Heart right ventricle (tissue), 16 donors: ENCODE measurements at regions not wholly inside any gene's neighbourhood (a gene's known extent, or its start where the extent isn't known, plus 50 kb on each side); places are given as distances from the start of the nearest gene placed in this dataset.

Experiments used
- ATAC-seq, 8 donors: fragments of 200-7000 bp; cut with Tn5 transposase; one replicate each; pipeline ENCODE4 v1.9.1; 2020; ENCODE audit warnings: mild to moderate bottlenecking in 8 of 8, moderate library complexity in 8 of 8, moderate number of reproducible peaks in 1 of 8
- DNase-seq, 2 donors: peaks; one replicate each; pipeline ENCODE4 v3.0.0-alpha.2; 2020
- H3K27ac ChIP-seq, 10 donors: fragments of 200-600 bp; sonication (generic) in 2 of 10; one replicate each; pipeline versions ENCODE4 v1.5.0 to v1.8.0; 2020 to 2022; ENCODE audit warnings: mild to moderate bottlenecking in 3 of 10
- H3K27me3 ChIP-seq, 7 donors: fragments of 200-600 bp; one replicate each; pipeline ENCODE4 v1.8.0; 2021 to 2022; ENCODE audit warnings: mild to moderate bottlenecking in 2 of 7
- H3K36me3 ChIP-seq, 9 donors: fragments of 200-600 bp; sonication (generic) in 1 of 9; one replicate each; pipeline versions ENCODE4 v1.5.0 to v1.8.0; 2020 to 2022; ENCODE audit warnings: mild to moderate bottlenecking in 2 of 9
- H3K4me1 ChIP-seq, 9 donors: fragments of 200-600 bp; sonication (generic) in 1 of 9; one replicate each; pipeline versions ENCODE4 v1.5.0 to v1.8.0; 2020 to 2022; ENCODE audit warnings: mild to moderate bottlenecking in 4 of 9
- H3K4me3 ChIP-seq, 10 donors: fragments of 200-600 bp; sonication (generic) in 2 of 10; one replicate each; pipeline versions ENCODE4 v1.5.0 to v1.8.0; 2020 to 2022; ENCODE audit warnings: mild to moderate bottlenecking in 7 of 10, moderate library complexity in 2 of 10
- H3K9me3 ChIP-seq, 11 donors: fragments of 200-600 bp in 10 of 11; sonication (generic) in 2 of 11; one replicate each; pipeline versions ENCODE4 v1.5.0 to v1.8.0; 2013 to 2022; ENCODE audit warnings: mild to moderate bottlenecking in 2 of 11, control low read depth in 1 of 11, moderate library complexity in 1 of 11
- WGBS, 2 donors: extraction: QIAGEN DNeasy Blood & Tissue Kit; methylation state at CpG; one replicate each; pipeline ENCODE4 v1.1.7; 2013; ENCODE audit warnings: inconsistent platforms in 1 of 2; 5-methylcytosine and 5-hydroxymethylcytosine counted together
- intact Hi-C, 10 donors: fragments of 100-400 bp; cut with DNase I; formaldehyde crosslinking; loops; one replicate each; pipeline versions ENCODE4 v1.11.1 to v1.14.2; 2022
- TF ChIP-seq, protein P1 (sequence below), 9 donors: fragments of 200-600 bp; sonication (generic) in 2 of 9; IDR thresholded peaks; one replicate each; pipeline versions ENCODE4 v1.5.0 to v1.8.0; 2021 to 2022; ENCODE audit warnings: antibody characterized with exemption in 9 of 9, mild to moderate bottlenecking in 5 of 9, moderate library complexity in 1 of 9
- donor health status: Arrhythmogenic right ventricular cardiomyopathy.
- donor health status: ischemic (EF 13 %, LVEDD 7.1; RV severe dilation, severe dysfunction).
- donor health status: healthy with polysubstance abuse.
- donor health status: DM: no; HTN: yes; CAD: no.
- donor health status: DM: no; HTN: no; CAD: no.
- donor health status: ischemic (EF 25% LVEDD 6.9; RV normal size, moderate dysfunction).
- donor health status: ischemic (EF 25% LVEDD 5.7; RV mildly dilated, moderate dysfunction).
- donor health status: healthy.
- donor health status: DM: yes; HTN: yes; CAD: no.
- donor health status: Ischemic cardiomyopathy.
- donor health status: ischemic (EF 35%, LVEDD 5.7; RV mildly dilated, moderate dysfunction).
- donor health status: nonischemic (EF 11% LVEDD 7.7; RV severe dilation, severe dysfunction).
- donor health status: DM: yes; HTN: yes; CAD: no.
- donor health status: PGD.
- donor health status: ischemic (EF 29% LVEDD 5.4; RV normal size, mild dysfunction).
- donor health status: nonischemic (EF 23%, LVEDD 6.1; RV moderate dilation, normal function).

DNA sequence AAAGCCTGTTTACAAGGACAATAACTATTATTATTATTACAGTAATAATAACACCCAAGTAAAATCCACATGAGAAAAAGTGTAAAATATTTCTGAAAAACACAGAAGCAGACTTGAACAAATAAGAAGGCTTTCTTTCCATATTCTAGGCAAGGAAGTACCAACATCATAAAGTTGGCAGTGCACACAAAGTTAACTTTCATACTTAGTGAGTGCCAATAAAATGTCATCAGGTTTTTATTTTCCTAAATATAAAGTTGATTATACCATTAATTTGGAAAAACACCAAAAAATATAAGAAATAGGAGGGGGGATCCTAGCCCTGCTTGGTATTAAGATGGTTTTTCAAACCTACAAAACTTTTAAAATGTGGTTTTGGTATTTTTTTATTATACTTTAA, 161.4 kb downstream of the PRELID2 start:
- no peaks in the 10 kb centered on the region for H3K36me3 ChIP-seq
- H3K4me3 ChIP-seq: no peak overlapping the region
- no peaks in the 10 kb centered on the region for H3K4me1 ChIP-seq
- DNase-seq: no peak
- TF ChIP-seq, protein P1, sequence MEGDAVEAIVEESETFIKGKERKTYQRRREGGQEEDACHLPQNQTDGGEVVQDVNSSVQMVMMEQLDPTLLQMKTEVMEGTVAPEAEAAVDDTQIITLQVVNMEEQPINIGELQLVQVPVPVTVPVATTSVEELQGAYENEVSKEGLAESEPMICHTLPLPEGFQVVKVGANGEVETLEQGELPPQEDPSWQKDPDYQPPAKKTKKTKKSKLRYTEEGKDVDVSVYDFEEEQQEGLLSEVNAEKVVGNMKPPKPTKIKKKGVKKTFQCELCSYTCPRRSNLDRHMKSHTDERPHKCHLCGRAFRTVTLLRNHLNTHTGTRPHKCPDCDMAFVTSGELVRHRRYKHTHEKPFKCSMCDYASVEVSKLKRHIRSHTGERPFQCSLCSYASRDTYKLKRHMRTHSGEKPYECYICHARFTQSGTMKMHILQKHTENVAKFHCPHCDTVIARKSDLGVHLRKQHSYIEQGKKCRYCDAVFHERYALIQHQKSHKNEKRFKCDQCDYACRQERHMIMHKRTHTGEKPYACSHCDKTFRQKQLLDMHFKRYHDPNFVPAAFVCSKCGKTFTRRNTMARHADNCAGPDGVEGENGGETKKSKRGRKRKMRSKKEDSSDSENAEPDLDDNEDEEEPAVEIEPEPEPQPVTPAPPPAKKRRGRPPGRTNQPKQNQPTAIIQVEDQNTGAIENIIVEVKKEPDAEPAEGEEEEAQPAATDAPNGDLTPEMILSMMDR (IDR thresholded peaks at IDR 0.05): no peak
- intact Hi-C loops: no loop called here
- no peaks in the 10 kb centered on the region for H3K27me3 ChIP-seq
- ATAC-seq: no peak
- no peak overlapping the region for H3K27ac ChIP-seq
- no peaks in the 10 kb centered on the region for H3K9me3 ChIP-seq

DNA sequence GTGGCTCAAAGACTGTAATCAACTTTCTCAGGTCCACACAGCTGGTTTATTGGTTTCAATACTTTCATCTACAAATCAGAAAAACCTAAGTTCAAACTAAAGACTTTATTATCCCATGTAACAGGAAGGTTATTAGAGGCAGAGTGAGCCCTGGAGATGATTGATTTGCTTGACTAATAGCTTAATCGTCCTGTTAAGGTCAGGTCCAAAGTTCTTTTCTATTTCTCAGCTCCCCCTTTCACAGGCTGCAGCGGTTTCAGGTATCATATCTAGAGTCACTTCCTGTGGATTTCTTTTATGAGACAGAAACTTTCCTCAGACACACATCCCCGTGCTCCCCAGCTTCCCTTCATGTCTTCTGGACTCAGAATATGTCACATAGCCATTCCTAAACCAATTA, 166.4 kb downstream of the PRELID2 start:
- intact Hi-C loops: loop anchor here in 1 of 10 donors (1.0 kb wide), 1 partner anchor 29 kb away; no protein-coding TSS in a partner anchor

DNA sequence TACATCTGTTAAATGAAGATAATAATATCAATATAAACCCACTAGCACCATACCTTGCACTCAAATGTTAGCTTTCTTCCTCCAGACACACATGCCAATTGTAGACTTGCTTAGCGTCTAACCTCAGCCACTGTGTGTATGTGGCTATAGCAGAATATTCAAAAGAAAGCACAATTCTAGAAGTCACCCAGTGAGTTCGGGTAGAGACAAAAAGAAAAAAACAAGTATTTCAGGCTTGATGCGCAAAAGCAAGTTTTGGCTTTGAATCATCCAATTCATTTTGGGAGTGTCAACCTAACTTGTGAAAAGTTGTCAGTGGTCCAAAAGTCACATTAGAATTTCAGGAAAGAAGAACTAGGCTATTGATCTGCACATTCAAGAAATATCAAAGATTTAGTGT, 167.4 kb downstream of the PRELID2 start:
- intact Hi-C loops: loop anchor here in 1 of 10 donors (1.0 kb wide), 1 partner anchor 30 kb away; no protein-coding TSS in a partner anchor

More for the DNA sequence above, 166.4 kb downstream of the PRELID2 start:
- Histone ChIP-seq H3K4me3 (no peak overlapping the region), H3K27me3 (no peaks in the 10 kb centered on the region), H3K36me3 (no peaks in the 10 kb centered on the region), H3K9me3 (no peaks in the 10 kb centered on the region), H3K4me1 (no peaks in the 10 kb centered on the region), H3K27ac (no peak overlapping the region)
- ATAC-seq (no peak), DNase-seq (no peak)
- 66 to 67% methylated on average over 3 of the region's 3 CpGs for WGBS, 2 donors
- TF ChIP-seq, protein P1 (IDR thresholded peaks at IDR 0.05): no peak

DNA sequence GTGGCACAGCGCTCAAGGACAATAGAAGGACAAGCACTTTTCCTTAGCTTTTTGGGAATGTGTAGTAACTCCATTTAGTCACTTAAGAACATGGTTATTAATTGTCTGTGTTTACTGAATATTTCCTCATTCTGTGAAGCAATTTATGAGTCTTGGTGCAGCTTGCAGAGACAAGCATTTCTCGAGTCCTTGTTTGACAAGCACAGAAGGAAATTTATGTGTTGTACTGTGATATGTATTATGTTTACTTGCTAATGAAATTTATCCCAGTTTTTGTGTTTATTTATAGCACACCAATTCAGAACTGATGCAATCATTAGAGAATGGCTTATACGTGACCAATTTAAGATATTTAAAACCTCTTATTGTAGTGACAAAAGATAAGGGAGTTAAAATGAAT, 168.6 kb downstream of the PRELID2 start:
- no peak overlapping the region for H3K4me3 ChIP-seq
- no peaks in the 10 kb centered on the region for H3K9me3 ChIP-seq
- intact Hi-C loops: no loop called here
- H3K27me3 ChIP-seq: no peaks in the 10 kb centered on the region
- H3K27ac ChIP-seq: no peak overlapping the region
- ATAC-seq: no peak
- 82% methylated on average over 3 of the region's 3 CpGs for WGBS, 2 donors
- H3K4me1 ChIP-seq: no peaks in the 10 kb centered on the region
- H3K36me3 ChIP-seq: no peaks in the 10 kb centered on the region
- no peak for DNase-seq
- TF ChIP-seq, protein P1 (IDR thresholded peaks at IDR 0.05): no peak

More for the DNA sequence above, 167.4 kb downstream of the PRELID2 start:
- TF ChIP-seq, protein P1 (IDR thresholded peaks at IDR 0.05): no peak
- H3K27ac ChIP-seq: no peak overlapping the region
- H3K9me3 ChIP-seq: no peaks in the 10 kb centered on the region
- no peak overlapping the region for H3K4me3 ChIP-seq
- 94 to 96% methylated on average over 3 of the region's 3 CpGs for whole genome bisulfite sequencing, 2 donors
- DNase-seq (no peak), ATAC-seq (no peak)
- no peaks in the 10 kb centered on the region for H3K36me3 ChIP-seq
- no peaks in the 10 kb centered on the region for H3K27me3 ChIP-seq
- no peaks in the 10 kb centered on the region for H3K4me1 ChIP-seq
